Adipocyte (in vitro differentiated cells): ENCODE measurements at regions not wholly inside any gene's neighbourhood (a gene's known extent, or its start where the extent isn't known, plus 50 kb on each side); places are given as distances from the start of the nearest gene placed in this dataset.
"Not testable (repeated sequence)": the region's sequence is repeated elsewhere in the genome, so short reads cannot be mapped to it uniquely, and the experiment has no call there.

Source experiments
- DNase-seq: peaks from one replicate; pipeline ENCODE4 v3.0.0-alpha.2; 2015; ENCODE audit warnings: low read depth
- H3K27me3 ChIP-seq: replicated peaks from 2 replicates; pipeline ENCODE4 v1.7.0; 2013; ENCODE audit warnings: mild to moderate bottlenecking, low read length, moderate library complexity; ENCODE audit not compliant: control insufficient read depth, insufficient read depth
- H3K36me3 ChIP-seq: 2 replicates; pipeline ENCODE4 v1.7.0; 2013; ENCODE audit warnings: low read length, mild to moderate bottlenecking, moderate library complexity; ENCODE audit not compliant: control insufficient read depth, insufficient read depth, severe bottlenecking
- H3K4me1 ChIP-seq: 2 replicates; pipeline ENCODE4 v1.7.0; 2013; ENCODE audit warnings: mild to moderate bottlenecking, low read length, moderate library complexity; ENCODE audit not compliant: control insufficient read depth, insufficient read depth
- H3K4me3 ChIP-seq: 2 replicates; pipeline ENCODE4 v1.7.0; 2013; ENCODE audit warnings: mild to moderate bottlenecking, low read length, moderate library complexity
- H3K9ac ChIP-seq: 2 replicates; pipeline ENCODE4 v1.7.0; 2013; ENCODE audit warnings: mild to moderate bottlenecking, low read length, moderate library complexity
- H3K9me3 ChIP-seq: 2 replicates; pipeline ENCODE4 v1.7.0; 2013; ENCODE audit warnings: mild to moderate bottlenecking, low read length, moderate library complexity; ENCODE audit not compliant: control insufficient read depth

DNA sequence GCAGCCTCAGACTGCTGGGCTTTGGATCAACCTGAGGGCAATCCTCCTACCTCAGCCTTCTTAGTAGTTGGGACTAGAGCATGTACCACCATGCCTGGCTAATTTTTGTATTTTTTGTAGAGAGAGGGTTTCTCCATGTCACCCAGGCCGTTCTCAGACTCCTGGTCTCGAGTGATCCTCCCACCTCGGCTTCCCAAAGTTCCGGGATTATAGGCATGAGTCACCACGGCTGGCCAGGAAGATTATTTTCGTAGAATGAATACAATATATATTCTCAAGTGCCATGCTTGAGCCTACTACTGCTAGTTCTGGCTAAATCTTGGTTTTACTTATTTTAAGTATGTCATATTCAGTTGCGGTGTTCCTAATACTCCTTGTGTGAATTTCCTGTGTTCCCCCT, 88.2 kb upstream of the CLINT1 start:
- DNase-seq: no peak
- H3K9me3 ChIP-seq: no peaks in the 10 kb centered on the region

GRCh38 chr5:157945822-157946221, 86.9 kb upstream of the CLINT1 start:
- not testable (repeated sequence) for H3K4me3 ChIP-seq, H3K4me1 ChIP-seq, H3K27me3 ChIP-seq, DNase-seq, H3K36me3 ChIP-seq, H3K9me3 ChIP-seq, H3K9ac ChIP-seq

More for the DNA sequence above, 88.2 kb upstream of the CLINT1 start:
- Histone ChIP-seq H3K36me3 (no peaks in the 10 kb centered on the region), H3K4me1 (peaks cover 7% of the 10 kb centered on the region), H3K4me3 (no peak overlapping the region), H3K9ac (no peak overlapping the region), H3K27me3 (no peaks in the 10 kb centered on the region)

DNA sequence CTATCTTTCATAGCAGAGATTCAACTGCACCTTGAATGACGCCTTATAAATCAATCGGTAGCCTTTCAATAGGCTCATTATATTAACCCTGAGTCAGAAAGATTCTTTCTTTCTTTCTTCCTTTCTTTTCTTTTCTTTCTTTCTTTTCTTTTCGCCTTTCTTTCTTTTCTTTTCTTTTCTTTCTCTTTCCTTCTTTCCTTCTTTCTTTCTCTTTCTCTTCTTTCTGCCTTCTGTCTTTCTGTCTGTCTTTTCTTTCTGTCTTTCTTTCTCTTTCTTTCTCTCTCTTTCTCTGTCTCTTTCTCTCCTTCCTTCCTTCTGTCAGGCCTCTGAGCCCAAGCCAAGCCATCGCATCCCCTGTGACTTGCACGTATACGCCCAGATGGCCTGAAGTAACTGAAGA, 86.0 kb upstream of the CLINT1 start:
- Histone ChIP-seq H3K27me3 (no peaks in the 10 kb centered on the region), H3K9me3 (no peaks in the 10 kb centered on the region), H3K4me1 (peaks cover 7% of the 10 kb centered on the region), H3K36me3 (no peaks in the 10 kb centered on the region), H3K4me3 (no peak overlapping the region), H3K9ac (no peak overlapping the region)
- DNase-seq: no peak

DNA sequence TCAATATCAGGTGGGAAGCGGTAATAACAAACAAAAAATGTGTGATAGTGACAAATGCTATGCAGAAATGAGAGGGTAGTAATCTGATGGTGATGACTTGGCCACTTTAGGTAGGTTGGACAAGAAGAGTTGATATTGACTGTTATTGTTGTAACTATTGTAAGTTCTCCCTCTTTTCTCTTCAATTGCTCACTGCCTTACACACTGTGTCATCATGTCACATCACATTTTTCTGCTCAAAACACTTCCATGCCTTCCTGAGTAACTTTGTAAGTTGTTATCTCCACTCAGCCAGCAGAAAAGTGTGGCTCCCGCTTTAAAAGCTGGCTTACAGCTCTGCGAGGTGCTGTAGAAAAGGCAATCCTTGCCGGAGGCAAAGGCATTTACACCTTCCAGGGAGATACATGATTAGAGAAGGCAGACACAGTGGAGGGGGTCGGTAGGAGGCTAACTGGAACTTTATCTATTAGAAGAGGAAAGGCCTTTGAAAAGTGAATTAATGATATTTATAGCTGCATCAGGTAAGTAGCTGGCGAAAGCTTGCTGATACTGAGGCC, 85.2 kb upstream of the CLINT1 start:
- peaks cover 6% of the 10 kb centered on the region for H3K4me1 ChIP-seq
- no peaks in the 10 kb centered on the region for H3K27me3 ChIP-seq
- DNase-seq: no peak
- H3K4me3 ChIP-seq: no peak overlapping the region
- H3K36me3 ChIP-seq: no peaks in the 10 kb centered on the region
- H3K9me3 ChIP-seq: no peaks in the 10 kb centered on the region
- no peak overlapping the region for H3K9ac ChIP-seq

DNA sequence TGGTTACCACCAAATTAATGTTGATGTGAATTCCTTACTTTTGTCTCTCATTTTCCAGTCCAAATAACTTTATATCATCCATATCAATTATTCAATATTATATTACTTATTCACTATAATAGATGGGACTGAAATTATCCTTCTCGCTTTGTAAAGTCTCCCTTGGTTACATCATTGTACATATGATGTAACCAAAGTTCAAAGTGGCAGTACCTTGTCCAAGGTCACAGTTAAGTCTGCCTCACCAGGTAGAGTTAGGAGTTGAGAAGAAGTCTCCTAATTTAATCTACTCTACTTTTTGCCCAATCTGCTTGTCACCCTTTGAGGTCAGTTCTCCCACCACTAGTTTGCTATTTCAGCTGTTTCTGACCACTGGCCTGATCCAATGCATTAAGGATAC, 83.7 kb upstream of the CLINT1 start:
- Histone ChIP-seq H3K9ac (no peak overlapping the region), H3K36me3 (no peaks in the 10 kb centered on the region), H3K4me3 (no peak overlapping the region), H3K27me3 (no peaks in the 10 kb centered on the region), H3K9me3 (no peaks in the 10 kb centered on the region), H3K4me1 (no peaks in the 10 kb centered on the region)
- no peak for DNase-seq

GRCh38 chr5:157941616-157942015, 82.7 kb upstream of the CLINT1 start:
- H3K27me3 ChIP-seq: no peaks in the 10 kb centered on the region
- DNase-seq: no peak
- no peak overlapping the region for H3K4me3 ChIP-seq
- no peaks in the 10 kb centered on the region for H3K4me1 ChIP-seq
- H3K36me3 ChIP-seq: no peaks in the 10 kb centered on the region
- no peaks in the 10 kb centered on the region for H3K9me3 ChIP-seq
- H3K9ac ChIP-seq: no peak overlapping the region

GRCh38 chr5:157938101-157938500, 79.2 kb upstream of the CLINT1 start:
- H3K9ac ChIP-seq, H3K9me3 ChIP-seq, DNase-seq, H3K27me3 ChIP-seq, H3K36me3 ChIP-seq, H3K4me3 ChIP-seq, H3K4me1 ChIP-seq: not testable (repeated sequence)

GRCh38 chr5:157936776-157937501, 78.0 kb upstream of the CLINT1 start:
- not testable (repeated sequence) for H3K9me3 ChIP-seq, DNase-seq, H3K9ac ChIP-seq, H3K4me3 ChIP-seq, H3K4me1 ChIP-seq, H3K36me3 ChIP-seq, H3K27me3 ChIP-seq

- H3K9ac ChIP-seq: no peak overlapping the region
- no peak for DNase-seq
- H3K4me1 ChIP-seq: no peaks in the 10 kb centered on the region
- H3K27me3 ChIP-seq: no peaks in the 10 kb centered on the region
- peaks cover 6% of the 10 kb centered on the region for H3K9me3 ChIP-seq
- H3K4me3 ChIP-seq: no peak overlapping the region
- H3K36me3 ChIP-seq: no peaks in the 10 kb centered on the region
Observed at GRCh38 chr5:157934600-157934999, 75.7 kb upstream of the CLINT1 start.

DNA sequence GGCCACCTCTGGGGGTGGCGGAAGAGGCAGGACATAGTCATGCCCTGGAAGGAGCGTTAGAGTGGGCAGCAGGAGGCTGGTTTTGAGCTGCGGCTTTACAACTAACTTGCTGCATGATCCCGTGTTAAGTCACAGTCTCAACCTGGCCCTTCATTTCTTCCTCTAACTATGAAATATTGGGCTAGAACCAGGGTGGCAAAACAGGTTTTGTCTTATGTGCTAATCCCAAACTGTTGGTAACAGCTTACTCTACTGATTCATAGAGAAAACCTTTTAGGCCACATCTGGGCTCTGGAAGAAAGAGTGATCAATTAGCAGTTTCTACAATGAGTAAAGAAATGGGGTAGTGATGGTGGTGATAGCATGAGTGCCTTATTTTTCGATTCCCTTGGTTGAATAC, 74.1 kb upstream of the CLINT1 start:
- Histone ChIP-seq H3K27me3 (no peaks in the 10 kb centered on the region), H3K9ac (no peak overlapping the region), H3K4me3 (no peak overlapping the region), H3K9me3 (peaks cover 6% of the 10 kb centered on the region), H3K36me3 (no peaks in the 10 kb centered on the region), H3K4me1 (no peaks in the 10 kb centered on the region)
- DNase-seq: no peak

DNA sequence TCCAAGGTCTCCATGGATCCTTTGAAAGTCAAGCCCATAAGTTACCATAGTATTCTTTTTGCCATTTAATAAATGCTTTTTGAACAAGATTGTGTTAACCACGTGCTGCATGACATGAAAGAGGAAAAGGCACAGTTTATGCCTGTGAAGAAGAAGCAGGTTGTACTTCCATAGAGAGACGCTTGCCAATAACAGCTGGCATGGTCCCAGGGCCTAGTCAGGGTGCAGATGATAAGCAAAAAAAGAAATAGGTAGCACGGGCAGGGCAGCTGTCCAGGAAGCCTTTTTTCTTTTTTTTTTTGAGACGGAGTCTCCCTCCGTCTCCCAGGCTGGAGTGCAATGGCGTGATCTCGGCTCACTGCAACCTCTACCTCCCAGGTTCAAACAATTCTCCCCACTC, 71.8 kb upstream of the CLINT1 start:
- DNase-seq: no peak

GRCh38 chr5:157926977-157927376, 68.0 kb upstream of the CLINT1 start:
- H3K9me3 ChIP-seq: no peaks in the 10 kb centered on the region
- H3K4me1 ChIP-seq: peaks cover 3% of the 10 kb centered on the region
- H3K4me3 ChIP-seq: no peak overlapping the region
- H3K36me3 ChIP-seq: no peaks in the 10 kb centered on the region
- no peak overlapping the region for H3K9ac ChIP-seq
- H3K27me3 ChIP-seq: no peaks in the 10 kb centered on the region
- peak; percentile 24 for DNase-seq

More for the DNA sequence above, 71.8 kb upstream of the CLINT1 start:
- Histone ChIP-seq H3K4me3 (no peak overlapping the region), H3K9me3 (peaks cover 6% of the 10 kb centered on the region), H3K36me3 (no peaks in the 10 kb centered on the region), H3K27me3 (no peaks in the 10 kb centered on the region), H3K4me1 (peaks cover 3% of the 10 kb centered on the region), H3K9ac (no peak overlapping the region)
